GM23248 (cell line): ENCODE measurements at regions not wholly inside any gene's neighbourhood (a gene's known extent, or its start where the extent isn't known, plus 50 kb on each side); places are given as distances from the start of the nearest gene placed in this dataset.

ENCODE experiments used
- DNase-seq: peaks from one replicate; pipeline ENCODE4 v3.0.0-alpha.2; 2015
- H2AFZ ChIP-seq: fragments of 200-600 bp; sonication (generic); 2 replicates; pipeline ENCODE4 v1.6.1; 2016; ENCODE audit warnings: antibody characterized with exemption
- H3F3A ChIP-seq: fragments of 200-600 bp; sonication (generic); 2 replicates; pipeline ENCODE4 v1.6.1; 2016; ENCODE audit warnings: mild to moderate bottlenecking, antibody characterized with exemption, mixed run types; ENCODE audit not compliant: insufficient read depth
- H3K27ac ChIP-seq: fragments of 200-600 bp; sonication (generic); 2 replicates; pipeline ENCODE4 v1.5.1; 2016; ENCODE audit warnings: mild to moderate bottlenecking
- H3K27me3 ChIP-seq: fragments of 200-600 bp; sonication (generic); replicated peaks from 2 replicates; pipeline ENCODE4 v1.6.1; 2016; ENCODE audit warnings: mild to moderate bottlenecking; ENCODE audit not compliant: insufficient read depth
- H3K36me3 ChIP-seq: fragments of 200-600 bp; sonication (generic); 2 replicates; pipeline ENCODE4 v1.6.1; 2016; ENCODE audit warnings: low read depth, mild to moderate bottlenecking
- H3K4me1 ChIP-seq: fragments of 200-600 bp; sonication (generic); 2 replicates; pipeline ENCODE4 v1.6.1; 2016; ENCODE audit warnings: mild to moderate bottlenecking; ENCODE audit not compliant: insufficient read depth
- H3K4me2 ChIP-seq: fragments of 200-600 bp; sonication (generic); one replicate; pipeline ENCODE4 v1.6.1; 2016; ENCODE audit warnings: mild to moderate bottlenecking; ENCODE audit not compliant: unreplicated experiment
- H3K4me3 ChIP-seq: fragments of 200-600 bp; sonication (generic); 2 replicates; pipeline ENCODE4 v1.5.1; 2016; ENCODE audit warnings: mild to moderate bottlenecking
- H3K79me2 ChIP-seq: fragments of 200-600 bp; sonication (generic); 2 replicates; pipeline ENCODE4 v1.6.1; 2016; ENCODE audit warnings: mild to moderate bottlenecking; ENCODE audit not compliant: insufficient read depth
- H3K9ac ChIP-seq: fragments of 200-600 bp; sonication (generic); 2 replicates; pipeline ENCODE4 v1.6.1; 2016; ENCODE audit warnings: mild to moderate bottlenecking
- H3K9me2 ChIP-seq: fragments of 200-600 bp; sonication (generic); 2 replicates; pipeline ENCODE4 v1.6.1; 2016; ENCODE audit warnings: mixed run types, mild to moderate bottlenecking, moderate library complexity; ENCODE audit not compliant: insufficient read depth
- H3K9me3 ChIP-seq: fragments of 200-600 bp; sonication (generic); one replicate; pipeline ENCODE4 v1.6.1; 2017; ENCODE audit warnings: low read depth
- H4K20me1 ChIP-seq: fragments of 200-600 bp; sonication (generic); 2 replicates; pipeline ENCODE4 v1.6.0; 2016; ENCODE audit not compliant: insufficient read depth
- EZH2 ChIP-seq: fragments of 200-600 bp; sonication (generic); IDR thresholded peaks from 2 replicates; pipeline ENCODE4 v1.6.1; 2018; ENCODE audit warnings: antibody characterized with exemption, mild to moderate bottlenecking; ENCODE audit not compliant: insufficient read depth, poor library complexity, severe bottlenecking
- EZH2phosphoT487 ChIP-seq: fragments of 200-600 bp; sonication (generic); IDR thresholded peaks from 2 replicates; pipeline ENCODE4 v1.6.1; 2018; ENCODE audit warnings: antibody characterized with exemption, moderate library complexity, mild to moderate bottlenecking, low read depth; ENCODE audit not compliant: insufficient read depth
- WGBS, 2 experiments: methylation state at CpG; one replicate each; pipeline ENCODE4 v1.1.6; 2015 to 2017; ENCODE audit warnings: low lambda C conversion rate in 2 of 2, low coverage in 1 of 2; ENCODE audit errors: missing lambda C conversion rate in 2 of 2; 5-methylcytosine and 5-hydroxymethylcytosine counted together
- in situ Hi-C: fragments of 300-500 bp; cut with MboI; formaldehyde crosslinking; loops from 2 replicates; pipeline ENCODE4 v1.15.0; 2020

DNA sequence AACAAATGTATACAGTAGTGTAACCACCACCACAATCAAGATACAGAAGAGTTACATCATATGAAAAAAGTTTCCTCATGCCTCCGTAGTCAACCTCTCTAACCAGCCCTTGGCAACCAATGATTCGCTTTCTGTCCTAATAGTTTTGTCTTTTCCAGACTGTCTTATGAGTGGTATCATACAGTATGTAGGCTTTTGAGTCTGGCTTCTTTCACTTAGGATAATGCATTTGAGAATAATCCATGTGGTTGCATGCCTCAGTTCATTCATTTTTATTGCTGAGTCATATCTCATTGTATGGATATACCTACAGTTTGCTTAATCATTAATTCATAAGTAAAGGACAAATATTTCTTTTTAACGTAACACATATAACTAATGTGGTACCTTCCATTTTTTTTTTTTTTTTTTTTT is 86.4 kb upstream of the RIPOR2 start:
- DNase-seq: peak; percentile 64
- Histone ChIP-seq H4K20me1 (no peaks in the 10 kb centered on the region), H3K27me3 (no peaks in the 10 kb centered on the region; the same call in 1 of the 2 replicates), H3K4me3 (no peak overlapping the region), H3K9me2 (no peaks in the 10 kb centered on the region), H3K79me2 (no peaks in the 10 kb centered on the region), H3K9ac (no peak overlapping the region), H3K4me2 (no peak overlapping the region), H3K27ac (no peak overlapping the region), H3F3A (peaks cover 10% of the 10 kb centered on the region; the same call in 1 of the 2 replicates), H2AFZ (no peak overlapping the region), H3K9me3 (no peaks in the 10 kb centered on the region), H3K4me1 (peaks cover 5% of the 10 kb centered on the region), H3K36me3 (no peaks in the 10 kb centered on the region)
- TF ChIP-seq EZH2phosphoT487: no peak
- TF ChIP-seq EZH2: no peak
- in situ Hi-C loops: no loop called here
- 68 to 75% methylated on average over 3 of the region's 3 CpGs for WGBS, 2 experiments

DNA sequence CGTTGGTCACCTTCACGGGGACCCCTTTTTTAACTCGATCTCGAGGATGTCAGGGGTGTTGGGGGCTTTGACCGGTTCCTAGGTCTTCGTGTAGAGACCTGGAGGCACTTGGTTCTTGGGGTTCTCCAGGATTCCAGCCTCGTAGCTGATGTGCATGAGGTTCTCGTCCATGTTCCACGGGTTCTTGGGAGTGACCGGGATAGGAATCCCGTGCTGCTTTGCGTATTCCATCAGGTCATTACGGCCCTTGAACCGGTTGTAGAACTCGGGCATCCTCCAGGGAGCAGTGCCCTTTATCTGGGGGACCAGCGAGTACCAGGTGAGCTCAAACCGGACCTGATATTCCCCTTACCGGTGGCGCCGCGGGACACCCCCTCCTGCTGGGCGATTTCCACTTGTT is 88.0 kb upstream of the RIPOR2 start:
- H4K20me1 ChIP-seq: no peaks in the 10 kb centered on the region
- H3K27me3 ChIP-seq: no peaks in the 10 kb centered on the region; the same call in 1 of the 2 replicates
- 89 to 90% methylated on average over 18 to 22 of the region's 22 CpGs for WGBS, 2 experiments
- H3K9me3 ChIP-seq: no peaks in the 10 kb centered on the region
- no peaks in the 10 kb centered on the region for H3K4me1 ChIP-seq
- H3K9ac ChIP-seq: no peak overlapping the region
- in situ Hi-C loops: no loop called here
- no peak overlapping the region for H3K4me3 ChIP-seq
- H2AFZ ChIP-seq: no peak overlapping the region
- DNase-seq: no peak
- no peak overlapping the region for H3K4me2 ChIP-seq
- no peaks in the 10 kb centered on the region for H3K9me2 ChIP-seq
- H3K79me2 ChIP-seq: no peaks in the 10 kb centered on the region
- 0 out of 2 replicates have a peak, but pooled peaks cover 6% of the 10 kb centered on the region for H3F3A ChIP-seq
- TF ChIP-seq EZH2: no peak
- TF ChIP-seq EZH2phosphoT487: no peak
- H3K36me3 ChIP-seq: no peaks in the 10 kb centered on the region
- no peak overlapping the region for H3K27ac ChIP-seq

DNA sequence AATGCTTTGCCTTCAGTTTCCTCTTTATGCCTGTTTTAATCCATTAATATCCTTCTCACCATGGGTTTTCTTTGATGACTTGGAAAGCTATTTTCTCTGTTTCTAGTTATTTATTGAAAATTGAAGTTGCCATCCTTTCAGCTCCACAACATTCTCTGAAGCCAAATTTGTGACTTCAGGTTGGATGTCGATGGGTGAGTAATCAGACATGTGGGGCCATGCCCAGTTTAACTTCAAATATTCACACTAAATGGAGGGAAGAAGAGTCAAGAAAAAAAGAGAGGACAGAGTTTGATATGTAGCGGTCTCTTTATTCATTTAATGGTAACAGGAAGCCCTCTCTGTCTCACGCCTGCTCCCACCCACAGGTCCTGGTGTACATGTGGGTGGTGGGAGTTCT is 89.1 kb upstream of the RIPOR2 start:
- in situ Hi-C loops: no loop called here

DNA sequence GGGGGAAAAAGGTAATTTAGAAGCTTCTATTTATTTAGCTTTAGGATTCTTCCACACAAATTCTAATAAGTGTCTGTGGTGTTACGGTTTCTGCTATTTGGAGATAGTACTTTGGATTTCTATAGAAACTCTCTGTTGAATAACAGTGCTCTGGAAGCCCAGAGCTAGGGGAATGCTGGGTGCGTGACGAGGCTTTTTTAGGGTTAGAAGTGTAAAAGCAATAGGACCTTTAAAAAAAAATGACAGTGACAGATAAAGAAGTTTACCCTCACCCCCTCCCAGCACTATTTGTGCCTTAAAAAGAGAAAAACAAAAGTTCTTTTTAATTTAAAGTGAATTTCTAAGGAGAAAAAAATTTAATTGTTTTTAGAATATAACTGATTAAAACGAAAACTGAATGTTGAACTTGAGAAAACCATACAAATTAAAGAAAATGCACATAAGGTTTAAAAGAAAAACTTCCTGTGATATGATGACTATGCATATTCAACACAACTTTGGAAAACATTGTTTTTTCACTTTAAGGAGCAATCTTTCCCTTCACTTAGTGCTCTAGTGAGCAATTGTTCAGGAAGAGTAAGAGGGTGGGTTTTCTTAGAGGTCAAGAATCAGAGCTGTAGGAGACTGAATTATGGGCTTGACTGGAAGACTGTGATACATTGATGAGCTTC is 89.6 kb upstream of the RIPOR2 start:
- Histone ChIP-seq H3K79me2 (no peaks in the 10 kb centered on the region), H3K27ac (no peak overlapping the region), H3K4me1 (no peaks in the 10 kb centered on the region), H3F3A (0 out of 2 replicates have a peak, but pooled peaks cover 6% of the 10 kb centered on the region), H2AFZ (no peak overlapping the region), H3K36me3 (no peaks in the 10 kb centered on the region), H4K20me1 (no peaks in the 10 kb centered on the region), H3K4me3 (no peak overlapping the region), H3K27me3 (no peaks in the 10 kb centered on the region; the same call in 1 of the 2 replicates), H3K9ac (no peak overlapping the region), H3K9me3 (no peaks in the 10 kb centered on the region), H3K9me2 (no peaks in the 10 kb centered on the region), H3K4me2 (no peak overlapping the region)
- DNase-seq: no peak
- in situ Hi-C loops: no loop called here
- WGBS, 2 experiments: 72 to 73% methylated on average over 4 of the region's 4 CpGs
- TF ChIP-seq EZH2phosphoT487 (no peak), EZH2 (no peak)

More for the DNA sequence above, 89.1 kb upstream of the RIPOR2 start:
- H3F3A ChIP-seq: 0 out of 2 replicates have a peak, but pooled peaks cover 6% of the 10 kb centered on the region
- H3K4me3 ChIP-seq: no peak overlapping the region
- no peak overlapping the region for H3K4me2 ChIP-seq
- no peaks in the 10 kb centered on the region for H3K79me2 ChIP-seq
- H3K9ac ChIP-seq: no peak overlapping the region
- TF ChIP-seq EZH2 (no peak), EZH2phosphoT487 (no peak)
- H3K27me3 ChIP-seq: no peaks in the 10 kb centered on the region; the same call in 1 of the 2 replicates
- no peaks in the 10 kb centered on the region for H3K9me3 ChIP-seq
- no peak for DNase-seq
- no peaks in the 10 kb centered on the region for H3K4me1 ChIP-seq
- H4K20me1 ChIP-seq: no peaks in the 10 kb centered on the region
- WGBS, 2 experiments: 71 to 76% methylated on average over 3 of the region's 3 CpGs
- H3K36me3 ChIP-seq: no peaks in the 10 kb centered on the region
- H3K27ac ChIP-seq: no peak overlapping the region
- H2AFZ ChIP-seq: no peak overlapping the region
- H3K9me2 ChIP-seq: no peaks in the 10 kb centered on the region
